H1 (cell line): ENCODE measurements at regions not wholly inside any gene's neighbourhood (a gene's known extent, or its start where the extent isn't known, plus 50 kb on each side); places are given as distances from the start of the nearest gene placed in this dataset.

ENCODE experiments used
- CTCF ChIA-PET: fragments of 300-600 bp; sonication (Branson Sonifier 250); formaldehyde crosslinking; loops from one replicate; lab custom pipeline; 2021; ENCODE audit not compliant: partially characterized antibody; lab: Charles Lee
- POLR2A ChIA-PET: fragments of 300-600 bp; sonication (Branson Sonifier 250); formaldehyde crosslinking; loops from one replicate; lab custom pipeline; 2021; ENCODE audit warnings: inconsistent platforms; ENCODE audit not compliant: partially characterized antibody; lab: Charles Lee
- DNase-seq, 2 experiments: peaks; one replicate each; pipeline versions ENCODE4 v3.0.0 to v3.0.0-alpha.2; 2010 to 2022; ENCODE audit warnings: low spot score in 2 of 2, low read depth in 1 of 2, mixed read lengths in 1 of 2
- FAIRE-seq: peaks from 2 replicates; lab custom pipeline; 2011; peaks lifted over from hg19 to GRCh38; lab: Jason Lieb, UNC
- H2AFZ ChIP-seq: 2 replicates; pipeline ENCODE4 v1.8.1; 2012; ENCODE audit warnings: low read length, inconsistent platforms
- H2AK5ac ChIP-seq: 2 replicates; pipeline ENCODE4 v1.6.1; 2013; ENCODE audit warnings: low read depth, low read length
- H2BK120ac ChIP-seq: replicated peaks from 2 replicates; pipeline ENCODE3; 2013; ENCODE audit warnings: low read depth, low read length, inconsistent platforms
- H2BK12ac ChIP-seq: 2 replicates; pipeline ENCODE4 v1.6.1; 2013; ENCODE audit warnings: low read depth, low read length
- H2BK15ac ChIP-seq: 2 replicates; pipeline ENCODE4 v1.6.1; 2013; ENCODE audit warnings: low read length
- H2BK20ac ChIP-seq: 2 replicates; pipeline ENCODE4 v1.6.1; 2013; ENCODE audit warnings: low read length
- H2BK5ac ChIP-seq: 2 replicates; pipeline ENCODE4 v1.6.1; 2013; ENCODE audit warnings: low read depth, low read length
- H3K14ac ChIP-seq: 2 replicates; pipeline ENCODE4 v1.6.1; 2013; ENCODE audit warnings: inconsistent platforms; ENCODE audit not compliant: insufficient read length
- H3K18ac ChIP-seq: 2 replicates; pipeline ENCODE4 v1.6.1; 2013; ENCODE audit warnings: low read length; ENCODE audit errors: extremely low read depth
- H3K23ac ChIP-seq: 2 replicates; pipeline ENCODE4 v1.6.1; 2013; ENCODE audit warnings: inconsistent platforms; ENCODE audit not compliant: insufficient read length
- H3K23me2 ChIP-seq: 2 replicates; pipeline ENCODE4 v1.6.1; 2013; ENCODE audit warnings: low read depth, low read length
- H3K27ac ChIP-seq: 2 replicates; pipeline ENCODE4 v1.6.1; 2011; ENCODE audit warnings: low read depth, low read length, inconsistent platforms
- H3K27me3 ChIP-seq, 4 experiments: replicated peaks in 1 of 4; 1 replicate in 1 of 4; 2 replicates in 3 of 4; pipeline versions ENCODE4 v1.6.1 to v1.8.1; 2011 to 2013; ENCODE audit warnings: low read length in 3 of 4, mild to moderate bottlenecking in 3 of 4, inconsistent platforms in 2 of 4, mixed read lengths in 2 of 4, moderate library complexity in 1 of 4; ENCODE audit not compliant: control insufficient read depth in 3 of 4, insufficient read depth in 3 of 4; ENCODE audit errors: extremely low read depth in 1 of 4
- H3K36me3 ChIP-seq, 4 experiments: 2 replicates each; pipeline versions ENCODE4 v1.6.1 to v1.8.1; 2011 to 2013; ENCODE audit warnings: mild to moderate bottlenecking in 4 of 4, low read length in 3 of 4, moderate library complexity in 2 of 4, control low read depth in 1 of 4, inconsistent platforms in 1 of 4; ENCODE audit not compliant: insufficient read depth in 4 of 4, control insufficient read depth in 2 of 4
- H3K4ac ChIP-seq: replicated peaks from 2 replicates; pipeline ENCODE3; 2013; ENCODE audit warnings: low read length, low read depth, mixed read lengths, inconsistent platforms; ENCODE audit not compliant: insufficient read length
- H3K4me1 ChIP-seq, 4 experiments: replicated peaks in 1 of 4; 1 replicate in 1 of 4; 2 replicates in 3 of 4; pipeline versions ENCODE4 v1.6.1 to v1.8.1; 2011 to 2013; ENCODE audit warnings: low read length in 3 of 4, inconsistent platforms in 2 of 4, mixed read lengths in 1 of 4; ENCODE audit not compliant: insufficient read depth in 4 of 4, control insufficient read depth in 3 of 4
- H3K4me2 ChIP-seq, 2 experiments: 2 replicates each; pipeline versions ENCODE4 v1.6.1 to v1.8.1; 2011 to 2013; ENCODE audit warnings: low read depth in 2 of 2, low read length in 2 of 2, control low read depth in 1 of 2, inconsistent platforms in 1 of 2, mild to moderate bottlenecking in 1 of 2; ENCODE audit not compliant: insufficient read depth in 1 of 2
- H3K4me3 ChIP-seq, 4 experiments: fragments of 200-600, 300-600 bp in 1 of 4; sonication (generic), shearing (Covaris generic), sonication (Bioruptor Twin) in 1 of 4; 2 replicates each; pipeline versions ENCODE4 v1.5.1 to v1.8.1; 2011 to 2016; ENCODE audit warnings: low read length in 4 of 4, low read depth in 3 of 4, control low read depth in 2 of 4, inconsistent platforms in 2 of 4, mild to moderate bottlenecking in 2 of 4, mixed read lengths in 1 of 4, moderate library complexity in 1 of 4; ENCODE audit not compliant: insufficient read depth in 2 of 4; ENCODE audit errors: extremely low read depth in 1 of 4
- H3K56ac ChIP-seq: replicated peaks from 2 replicates; pipeline ENCODE3; 2013; ENCODE audit warnings: low read depth, mild to moderate bottlenecking, mixed read lengths, low read length, inconsistent platforms; ENCODE audit not compliant: insufficient read length
- H3K79me1 ChIP-seq: 2 replicates; pipeline ENCODE4 v1.6.1; 2013; ENCODE audit warnings: low read depth, low read length, control low read depth
- H3K79me2 ChIP-seq, 2 experiments: 2 replicates each; pipeline versions ENCODE4 v1.6.1 to v1.8.1; 2012 to 2013; ENCODE audit warnings: low read length in 2 of 2, mild to moderate bottlenecking in 2 of 2, inconsistent platforms in 1 of 2; ENCODE audit not compliant: insufficient read depth in 2 of 2, control insufficient read depth in 1 of 2
- H3K9ac ChIP-seq, 4 experiments: replicated peaks in 1 of 4; 1 replicate in 1 of 4; 2 replicates in 3 of 4; pipeline versions ENCODE4 v1.6.1 to v1.8.1; 2011 to 2013; ENCODE audit warnings: low read depth in 3 of 4, low read length in 3 of 4, control low read depth in 2 of 4, mild to moderate bottlenecking in 2 of 4, moderate library complexity in 2 of 4, inconsistent platforms in 1 of 4; ENCODE audit errors: extremely low read depth in 1 of 4
- H3K9me3 ChIP-seq, 2 experiments: 2 replicates each; pipeline versions ENCODE4 v1.6.1 to v1.8.1; 2012 to 2013; ENCODE audit warnings: mild to moderate bottlenecking in 2 of 2, moderate library complexity in 2 of 2, control low read depth in 1 of 2, inconsistent platforms in 1 of 2, low read depth in 1 of 2, low read length in 1 of 2, mixed read lengths in 1 of 2; ENCODE audit not compliant: insufficient read depth in 2 of 2
- H4K20me1 ChIP-seq, 2 experiments: replicated peaks in 1 of 2; 2 replicates each; pipeline versions ENCODE3 to v1.8.1; 2011 to 2013; ENCODE audit warnings: inconsistent platforms in 2 of 2, low read length in 2 of 2, mild to moderate bottlenecking in 1 of 2; ENCODE audit not compliant: insufficient read depth in 2 of 2, control insufficient read depth in 1 of 2
- H4K5ac ChIP-seq: 2 replicates; pipeline ENCODE4 v1.6.1; 2013; ENCODE audit warnings: low read length, low read depth, mixed read lengths, inconsistent platforms; ENCODE audit not compliant: insufficient read length
- H4K8ac ChIP-seq: 2 replicates; pipeline ENCODE4 v1.8.0; 2013; ENCODE audit warnings: mild to moderate bottlenecking, moderate library complexity, low read length, inconsistent platforms; ENCODE audit not compliant: insufficient read depth; ENCODE audit errors: extremely low read depth
- H4K91ac ChIP-seq: replicated peaks from 2 replicates; pipeline ENCODE3; 2013; ENCODE audit warnings: low read length, mixed read lengths, inconsistent platforms; ENCODE audit not compliant: insufficient read length
- CEBPB ChIP-seq: IDR thresholded peaks from 2 replicates; pipeline ENCODE4 v1.6.1; 2012; ENCODE audit warnings: low read depth, low read length
- E2F6 ChIP-seq: IDR thresholded peaks from 2 replicates; pipeline ENCODE4 v1.6.1; 2012; ENCODE audit warnings: inconsistent platforms
- KDM4A ChIP-seq: IDR thresholded peaks from one replicate; pipeline ENCODE4 v1.7.1; 2012; ENCODE audit warnings: low read depth, mild to moderate bottlenecking, moderate library complexity, low read length, inconsistent platforms; ENCODE audit not compliant: severe bottlenecking
- MAFK ChIP-seq: IDR thresholded peaks from 2 replicates; pipeline ENCODE4 v1.6.1; 2012; ENCODE audit warnings: low read depth, mild to moderate bottlenecking, improper control_type of control experiment, low read length
- PHF8 ChIP-seq: fragments of 200-600 bp; sonication (generic); conservative IDR thresholded peaks from 2 replicates; pipeline ENCODE4 v1.7.1; 2012; ENCODE audit warnings: low read depth, mild to moderate bottlenecking, inconsistent platforms, low read length, moderate library complexity
- SP2 ChIP-seq: IDR thresholded peaks from 2 replicates; pipeline ENCODE4 v1.6.1; 2012; ENCODE audit warnings: mild to moderate bottlenecking, low read length, inconsistent platforms
- SP4 ChIP-seq: IDR thresholded peaks from 2 replicates; pipeline ENCODE4 v1.6.1; 2012; ENCODE audit warnings: low read length, inconsistent platforms
- TAF7 ChIP-seq: optimal IDR thresholded peaks from 2 replicates; pipeline ENCODE3; 2011; ENCODE audit warnings: low read depth, mild to moderate bottlenecking, inconsistent platforms, low read length, moderate library complexity, borderline replicate concordance
- WGBS, 2 experiments: shearing (Covaris generic) in 1 of 2; methylation state at CpG; one replicate each; pipeline versions ENCODE4 v1.1.6 to v1.1.7; 2013 to 2015; ENCODE audit warnings: low lambda C conversion rate in 2 of 2, mixed read lengths in 2 of 2, inconsistent platforms in 1 of 2, low coverage in 1 of 2, missing lambda C conversion rate in 1 of 2; ENCODE audit not compliant: insufficient replicate concordance in 2 of 2, insufficient coverage in 1 of 2, insufficient read length in 1 of 2; ENCODE audit errors: extremely low coverage in 1 of 2, missing lambda C conversion rate in 1 of 2; 5-methylcytosine and 5-hydroxymethylcytosine counted together

DNA sequence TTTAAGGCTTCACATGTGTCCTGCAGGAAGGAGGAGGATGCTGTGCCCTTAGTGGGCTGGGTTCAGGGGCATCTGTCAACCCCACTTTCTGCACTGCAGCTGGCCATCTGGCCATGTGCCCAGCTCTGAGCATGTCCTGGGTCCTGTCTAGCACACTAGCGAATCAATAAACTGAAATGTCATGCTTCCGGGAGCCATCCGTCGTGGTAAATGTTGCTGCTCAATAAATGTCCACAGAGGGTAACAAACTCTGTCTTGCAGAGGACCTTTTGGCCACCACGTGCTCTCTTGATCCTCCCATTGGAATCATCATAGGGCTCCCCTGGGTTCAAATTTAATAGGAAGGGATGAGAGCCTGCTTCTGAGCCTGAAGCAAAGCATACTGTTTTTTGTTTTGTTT is 168.6 kb upstream of the PIRT start:
- no peak overlapping the region for H3K27ac ChIP-seq
- H4K20me1 ChIP-seq, result no peaks in the 10 kb centered on the region
- no peak overlapping the region for H3K4me3 ChIP-seq
- FAIRE-seq (no peak), DNase-seq (no peak)
- H3K9me3 ChIP-seq, result no peaks in the 10 kb centered on the region
- H2BK20ac ChIP-seq, result no peak overlapping the region
- H2AFZ ChIP-seq, result no peak overlapping the region
- H3K9ac ChIP-seq, result no peak overlapping the region
- H4K91ac ChIP-seq, result no peak overlapping the region
- no peak overlapping the region for H2BK120ac ChIP-seq
- H3K4me2 ChIP-seq, result no peak overlapping the region
- no peaks in the 10 kb centered on the region for H3K79me1 ChIP-seq
- H2BK15ac ChIP-seq, result no peak overlapping the region
- ChIA-PET POLR2A (no interaction called here), CTCF (no interaction called here)
- H3K23me2 ChIP-seq, result no peaks in the 10 kb centered on the region
- H3K36me3 ChIP-seq, result no peaks in the 10 kb centered on the region
- no peak overlapping the region for H3K56ac ChIP-seq
- no peak overlapping the region for H2AK5ac ChIP-seq
- H3K14ac ChIP-seq, result no peak overlapping the region
- no peak overlapping the region for H2BK5ac ChIP-seq
- H2BK12ac ChIP-seq, result no peak overlapping the region
- H3K23ac ChIP-seq, result no peak overlapping the region
- no peak for TF ChIP-seq TAF7
- TF ChIP-seq SP4, result no peak
- no peak for TF ChIP-seq CEBPB
- no peak for TF ChIP-seq KDM4A
- TF ChIP-seq PHF8, result no peak
- no peak for TF ChIP-seq MAFK
- TF ChIP-seq SP2, result no peak
- no peak for TF ChIP-seq E2F6
- TF ChIP-seq, all 59 proteins: peak for 0
- WGBS, 2 experiments, result 94% methylated on average over 5 of the region's 5 CpGs; no CpG with 5 or more reads in 1 of the 2 experiments
- Histone ChIP-seq H3K4me1 (no peaks in the 10 kb centered on the region), H3K27me3 (no peaks in the 10 kb centered on the region), H3K4ac (no peak overlapping the region), H4K8ac (no peak overlapping the region), H4K5ac (no peak overlapping the region), H3K79me2 (no peaks in the 10 kb centered on the region), H3K18ac (no peak overlapping the region)
